ENCODE measurements at regions not wholly inside any gene's neighbourhood (a gene's known extent, or its start where the extent isn't known, plus 50 kb on each side); places are given as distances from the start of the nearest gene placed in this dataset.
"Not testable (repeated sequence)": the region's sequence is repeated elsewhere in the genome, so short reads cannot be mapped to it uniquely, and the experiment has no call there.

GRCh38 chr7:9557853-9558252, 1124.4 kb downstream of the NXPH1 start:
- DNase-seq: no peak

GRCh38 chr7:9575716-9576115, 1142.3 kb downstream of the NXPH1 start:
- no peak for DNase-seq

GRCh38 chr7:9582824-9583223, 1149.4 kb downstream of the NXPH1 start:
- no peak for DNase-seq

- DNase-seq: no peak
These were observed 1165.0 kb downstream of the NXPH1 start for GRCh38 chr7:9598411-9598810.

- DNase-seq: no peak
These were observed 1167.6 kb downstream of the NXPH1 start for GRCh38 chr7:9600974-9601373.

GRCh38 chr7:9603291-9603690, 1169.9 kb downstream of the NXPH1 start:
- DNase-seq: no peak

GRCh38 chr7:9608560-9608959, 1175.2 kb downstream of the NXPH1 start:
- DNase-seq: no peak

- DNase-seq: not testable (repeated sequence)
These were observed 1187.5 kb downstream of the NXPH1 start for GRCh38 chr7:9620899-9621298.

- DNase-seq: not testable (repeated sequence)
These were observed 1188.0 kb downstream of the NXPH1 start for GRCh38 chr7:9621306-9621902.

GRCh38 chr7:9621927-9622326, 1188.5 kb downstream of the NXPH1 start:
- DNase-seq: no peak

GRCh38 chr7:9625953-9626352, 1192.5 kb downstream of the NXPH1 start:
- DNase-seq: no peak

GRCh38 chr7:9645756-9646155, 1212.3 kb downstream of the NXPH1 start:
- DNase-seq: no peak

- no peak for DNase-seq
These were observed 1223.8 kb downstream of the NXPH1 start for GRCh38 chr7:9657257-9657656.

GRCh38 chr7:9671979-9672917, 1238.8 kb downstream of the NXPH1 start:
- DNase-seq: no peak

GRCh38 chr7:9680713-9681112, 1247.3 kb downstream of the NXPH1 start:
- no peak for DNase-seq

GRCh38 chr7:9681284-9681683, 1247.9 kb downstream of the NXPH1 start:
- no peak for DNase-seq

GRCh38 chr7:9691286-9691685, 1257.9 kb downstream of the NXPH1 start:
- DNase-seq: no peak

GRCh38 chr7:9698375-9698774, 1265.0 kb downstream of the NXPH1 start:
- DNase-seq: no peak

- DNase-seq: no peak
These were observed 1264.5 kb upstream of the PHF14 start for GRCh38 chr7:9709216-9709615.

- DNase-seq: no peak
These were observed 1262.3 kb upstream of the PHF14 start for GRCh38 chr7:9711259-9711918.

- no peak for DNase-seq
These were observed 1255.5 kb upstream of the PHF14 start for GRCh38 chr7:9718071-9718661.

GRCh38 chr7:9719303-9719702, 1254.4 kb upstream of the PHF14 start:
- no peak for DNase-seq

GRCh38 chr7:9719721-9720120, 1254.0 kb upstream of the PHF14 start:
- DNase-seq: no peak

Data from GDM1 (cell line).